GM10266 (cell line): ENCODE measurements at regions not wholly inside any gene's neighbourhood (a gene's known extent, or its start where the extent isn't known, plus 50 kb on each side); places are given as distances from the start of the nearest gene placed in this dataset.

Experiments
- DNase-seq: peaks from one replicate; pipeline ENCODE4 v3.0.0; 2012; ENCODE audit errors: extremely low spot score
- CTCF ChIP-seq: IDR thresholded peaks from 2 replicates; pipeline ENCODE4 v1.5.1; 2012; ENCODE audit warnings: mild to moderate bottlenecking, low read depth; ENCODE audit not compliant: control insufficient read depth, insufficient read depth; ENCODE audit errors: missing control alignments

- no peak for DNase-seq
- no peak for TF ChIP-seq CTCF
These were observed 76.7 kb upstream of the UNC5A start for GRCh38 chr5:176733406-176734262.

DNA sequence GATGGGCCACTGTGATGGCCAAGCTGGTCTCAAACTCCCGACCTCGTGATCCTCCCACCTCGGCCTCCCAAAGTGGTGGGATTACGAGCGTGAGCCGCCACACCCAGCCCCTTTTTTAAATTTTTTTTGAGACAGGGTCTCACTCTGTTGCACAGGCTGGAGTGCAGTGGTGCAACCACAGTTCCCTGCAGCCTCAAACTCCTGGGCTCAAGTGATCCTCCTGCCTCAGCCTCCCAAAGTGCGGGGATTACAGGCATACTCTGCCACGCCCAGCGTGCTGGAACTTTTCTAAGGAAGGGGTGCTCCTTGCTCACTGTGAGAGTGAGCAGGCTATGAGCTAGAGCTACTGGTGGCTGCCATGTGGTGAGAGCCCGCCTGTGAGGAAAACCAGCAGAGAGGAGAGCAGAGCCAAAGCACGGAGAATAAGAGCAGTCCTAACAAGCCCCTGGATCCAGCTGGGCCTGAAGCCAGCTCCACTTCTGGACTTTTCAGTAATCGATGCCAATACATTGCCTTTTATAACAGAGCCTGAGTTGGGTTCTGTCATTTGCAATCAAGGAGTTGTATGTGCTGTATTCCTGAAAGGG is 75.5 kb upstream of the UNC5A start:
- TF ChIP-seq CTCF = no peak
- no peak for DNase-seq

- no peak for DNase-seq
- TF ChIP-seq CTCF = no peak
These were observed 74.7 kb upstream of the UNC5A start for GRCh38 chr5:176735383-176736265.

GRCh38 chr5:176736301-176736930 is 73.9 kb upstream of the UNC5A start:
- no peak for DNase-seq
- no peak for TF ChIP-seq CTCF

- DNase-seq = no peak
- no peak for TF ChIP-seq CTCF
These were observed 73.2 kb upstream of the UNC5A start for GRCh38 chr5:176736931-176737745.

- TF ChIP-seq CTCF = no peak
These were observed 72.4 kb upstream of the UNC5A start for GRCh38 chr5:176737746-176738636.

More at GRCh38 chr5:176737746-176738636, 72.4 kb upstream of the UNC5A start:
- no peak for DNase-seq
